ENCODE measurements at regions not wholly inside any gene's neighbourhood (a gene's known extent, or its start where the extent isn't known, plus 50 kb on each side); places are given as distances from the start of the nearest gene placed in this dataset.

DNA sequence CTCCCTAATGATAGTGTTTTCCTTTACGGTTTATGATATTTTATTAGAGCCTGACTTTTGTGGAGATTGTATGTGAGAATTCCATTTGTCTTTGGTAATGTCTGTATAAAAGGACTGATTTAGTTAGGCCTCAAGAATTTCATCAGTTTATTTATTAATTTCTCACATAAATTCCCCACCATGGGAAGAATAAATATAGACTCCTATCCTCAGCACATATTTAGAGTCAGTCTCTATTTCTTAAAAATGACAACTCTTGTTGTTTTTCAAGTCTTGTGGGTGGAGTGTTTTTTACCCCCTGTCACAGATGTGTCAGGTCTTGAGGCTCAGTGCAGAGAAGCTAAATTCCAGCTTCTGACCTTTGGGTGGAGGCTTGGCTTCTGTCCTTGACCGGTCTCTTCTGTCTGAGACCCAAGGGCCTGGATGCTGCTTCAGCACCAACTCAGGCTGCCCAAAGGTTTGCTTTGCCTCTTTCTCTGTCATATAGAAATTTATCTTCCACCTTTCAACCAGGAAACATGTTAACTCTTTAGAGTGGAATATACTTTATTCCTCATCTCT lies 117.3 kb upstream of the INHBA start:
- H3K36me3 Mint-ChIP-seq (ENCODE audit: insufficient read depth in 2 of 2): no peaks in the 10 kb centered on the region
- ATAC-seq (replicated peaks in 1 of 2) (no peak), DNase-seq (no peak)
- peaks cover 43% of the 10 kb centered on the region for H3K27me3 Mint-ChIP-seq (ENCODE audit: low read depth)
- peaks cover 0 to 4% of the 10 kb centered on the region in 2 donors for H3K9me3 Mint-ChIP-seq
- peaks cover 13% of the 10 kb centered on the region for H3K4me1 Mint-ChIP-seq (ENCODE audit: low read depth)
- no peak overlapping the region for H3K4me3 Mint-ChIP-seq
- H3K27ac Mint-ChIP-seq: no peak overlapping the region

DNA sequence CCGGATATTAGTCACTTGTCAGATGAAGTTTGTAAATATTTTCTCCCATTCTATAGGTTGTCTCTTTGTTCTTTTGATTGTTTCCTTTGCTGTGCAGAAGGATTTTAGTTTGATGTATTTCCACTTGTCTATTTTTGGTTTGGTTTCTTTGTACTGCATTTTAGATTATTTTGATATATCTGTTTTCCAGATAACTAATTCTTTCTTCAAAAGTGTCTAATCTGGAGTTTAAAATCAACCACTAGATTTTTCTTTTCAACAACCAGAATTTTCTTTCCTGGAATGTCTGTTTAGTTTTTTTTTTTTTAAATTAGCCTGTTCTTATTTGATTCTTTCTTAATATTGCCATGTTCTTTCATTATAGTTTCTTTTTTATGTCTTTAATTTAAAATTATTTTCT lies 116.8 kb upstream of the INHBA start:
- no peak for ATAC-seq (replicated peaks in 1 of 2)

DNA sequence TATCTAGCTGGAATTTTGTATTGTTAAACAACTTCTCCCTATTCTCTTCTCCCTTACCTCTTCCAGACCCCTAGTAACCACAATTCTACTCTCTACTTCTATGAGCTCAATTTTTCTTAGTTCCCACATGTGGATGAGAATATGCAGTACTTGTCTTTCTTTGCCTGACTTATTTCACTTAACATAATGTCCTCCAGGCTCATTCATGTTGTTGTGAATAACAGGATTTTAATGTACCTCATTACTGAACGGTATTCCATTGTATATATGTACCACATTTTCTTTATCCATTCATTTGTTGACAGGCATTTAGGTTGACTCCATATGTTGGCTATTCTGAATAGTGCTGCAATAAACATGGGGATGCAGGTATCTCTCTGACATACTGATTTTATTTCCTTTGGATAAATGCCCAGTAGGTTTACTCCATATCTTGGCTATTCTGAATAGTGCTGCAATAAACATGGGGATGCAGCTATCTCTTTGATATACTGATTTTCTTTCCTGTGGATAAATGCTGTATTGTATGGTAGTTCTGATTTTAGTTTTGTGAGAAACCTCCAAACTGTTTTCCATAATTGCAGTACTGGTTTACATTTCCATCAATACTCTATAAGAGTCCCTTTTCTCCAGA lies 116.0 kb upstream of the INHBA start:
- H3K36me3 Mint-ChIP-seq (ENCODE audit: insufficient read depth in 2 of 2): no peaks in the 10 kb centered on the region
- DNase-seq: no peak
- H3K4me1 Mint-ChIP-seq (ENCODE audit: low read depth): peaks cover 13% of the 10 kb centered on the region
- H3K4me3 Mint-ChIP-seq: no peak overlapping the region
- peaks cover 43% of the 10 kb centered on the region for H3K27me3 Mint-ChIP-seq (ENCODE audit: low read depth)
- no peak for ATAC-seq (replicated peaks in 1 of 2)
- H3K27ac Mint-ChIP-seq: no peak overlapping the region
- peaks cover 0 to 4% of the 10 kb centered on the region in 2 donors for H3K9me3 Mint-ChIP-seq

More for the DNA sequence above, 116.8 kb upstream of the INHBA start:
- peaks cover 13% of the 10 kb centered on the region for H3K4me1 Mint-ChIP-seq (ENCODE audit: low read depth)
- H3K9me3 Mint-ChIP-seq: peaks cover 0 to 4% of the 10 kb centered on the region in 2 donors
- H3K4me3 Mint-ChIP-seq: no peak overlapping the region
- no peak for DNase-seq
- H3K36me3 Mint-ChIP-seq (ENCODE audit: insufficient read depth in 2 of 2): no peaks in the 10 kb centered on the region
- H3K27me3 Mint-ChIP-seq (ENCODE audit: low read depth): peaks cover 43% of the 10 kb centered on the region
- no peak overlapping the region for H3K27ac Mint-ChIP-seq

DNA sequence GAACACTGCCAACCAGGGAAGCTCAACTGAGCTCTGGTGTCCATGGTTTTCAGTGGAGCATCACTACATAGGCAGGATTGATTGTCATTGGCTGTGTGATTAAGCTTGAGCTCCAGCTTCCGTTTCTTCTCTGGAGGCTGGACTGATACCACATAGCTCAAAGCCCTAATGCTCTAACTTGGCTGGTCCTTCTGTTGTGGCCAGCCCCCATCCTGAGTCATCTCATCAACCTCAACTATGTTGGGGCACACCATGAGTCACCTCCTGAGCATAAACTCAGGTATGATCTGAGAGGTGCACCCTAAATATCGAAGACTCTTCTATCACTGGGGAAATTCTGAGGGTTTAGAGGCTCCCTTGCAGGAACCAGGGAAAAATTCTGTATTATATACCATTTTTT lies 114.5 kb upstream of the INHBA start:
- Mint-ChIP-seq H3K4me3 (no peak overlapping the region), H3K9me3 (peaks cover 0 to 4% of the 10 kb centered on the region in 2 donors), H3K27ac (no peak overlapping the region), H3K36me3 (ENCODE audit: insufficient read depth in 2 of 2) (no peaks in the 10 kb centered on the region), H3K27me3 (ENCODE audit: low read depth) (peaks cover 32% of the 10 kb centered on the region), H3K4me1 (ENCODE audit: low read depth) (peaks cover 13% of the 10 kb centered on the region)
- peak; percentile 6 to 30 for DNase-seq
- peak; percentile 86 to 87 for ATAC-seq (replicated peaks in 1 of 2)

DNA sequence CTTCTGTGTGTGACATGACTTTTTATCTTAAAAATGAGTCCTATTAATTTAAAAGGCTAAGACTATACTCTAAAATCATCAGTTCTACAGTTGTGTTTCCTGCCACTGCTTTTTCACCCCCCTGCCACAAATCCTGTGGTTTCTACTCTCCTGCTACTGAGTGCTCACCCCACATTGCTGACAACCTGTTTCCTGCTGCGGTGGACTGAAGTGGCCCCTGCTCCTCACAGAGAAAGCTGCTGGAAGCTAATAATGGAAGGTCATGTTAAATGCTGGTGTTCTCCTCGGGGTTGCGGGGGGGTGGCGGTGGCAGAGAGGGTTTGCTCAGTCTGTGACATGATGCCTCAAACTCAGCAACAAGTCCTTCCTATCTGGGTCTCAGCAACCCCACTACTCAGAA lies 113.2 kb upstream of the INHBA start:
- Mint-ChIP-seq H3K36me3 (ENCODE audit: insufficient read depth in 2 of 2) (no peaks in the 10 kb centered on the region), H3K27me3 (ENCODE audit: low read depth) (peaks cover 19% of the 10 kb centered on the region), H3K4me1 (ENCODE audit: low read depth) (peaks cover 13% of the 10 kb centered on the region), H3K9me3 (peaks cover 0 to 1% of the 10 kb centered on the region in 2 donors), H3K4me3 (no peak overlapping the region), H3K27ac (peak overlapping the region; percentile 12)
- DNase-seq (no peak), ATAC-seq (replicated peaks in 1 of 2) (no peak)

DNA sequence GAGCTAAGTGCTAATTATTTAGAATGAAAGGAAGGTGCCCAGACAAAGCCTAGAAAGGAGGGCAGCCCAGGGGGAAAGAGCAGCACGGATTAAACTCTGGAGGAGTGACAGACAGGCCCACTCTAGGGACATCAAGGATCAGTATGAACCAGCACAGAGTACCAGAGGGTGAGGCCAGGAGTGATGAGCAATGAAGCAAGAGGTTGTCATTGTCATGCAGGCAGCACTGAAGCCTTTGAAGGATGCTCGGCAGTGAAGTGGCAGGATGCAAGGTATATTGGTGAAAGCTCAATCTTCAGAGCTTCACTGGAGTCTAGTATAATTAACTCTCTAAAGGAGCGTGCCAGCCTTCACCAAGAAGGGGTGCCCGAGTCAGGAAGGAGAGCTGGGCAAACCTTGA lies 112.0 kb upstream of the INHBA start:
- Mint-ChIP-seq H3K27me3 (ENCODE audit: low read depth) (peaks cover 17% of the 10 kb centered on the region), H3K27ac (no peak overlapping the region), H3K4me3 (no peak overlapping the region), H3K4me1 (ENCODE audit: low read depth) (peaks cover 13% of the 10 kb centered on the region), H3K9me3 (peaks cover 0 to 1% of the 10 kb centered on the region in 2 donors), H3K36me3 (ENCODE audit: insufficient read depth in 2 of 2) (no peaks in the 10 kb centered on the region)
- DNase-seq (no peak), ATAC-seq (replicated peaks in 1 of 2) (no peak)

DNA sequence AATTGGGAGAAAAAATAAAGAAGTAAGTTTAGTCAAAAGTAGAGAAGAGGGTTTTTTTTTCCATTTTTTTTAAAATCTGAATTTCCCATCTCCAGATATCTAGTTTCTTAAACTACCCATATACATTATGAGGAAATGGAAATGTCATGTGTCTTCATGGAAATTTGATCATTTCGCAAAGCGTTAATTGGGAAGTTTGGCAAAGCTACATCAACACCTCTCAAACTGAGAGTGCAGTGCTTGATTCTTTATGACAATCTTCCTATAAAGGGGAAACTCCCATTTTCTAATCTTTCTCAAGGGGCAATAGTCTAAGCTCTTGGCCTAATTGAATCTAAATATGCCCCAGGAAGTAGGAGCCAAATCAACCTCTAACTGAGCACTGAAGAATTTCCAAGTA lies 110.4 kb upstream of the INHBA start:
- DNase-seq (no peak), ATAC-seq (replicated peaks in 1 of 2) (no peak)
- H3K9me3 Mint-ChIP-seq: peaks cover 0 to 2% of the 10 kb centered on the region in 2 donors
- no peak overlapping the region for H3K27ac Mint-ChIP-seq
- peaks cover 4% of the 10 kb centered on the region for H3K27me3 Mint-ChIP-seq (ENCODE audit: low read depth)
- no peak overlapping the region for H3K4me3 Mint-ChIP-seq
- H3K36me3 Mint-ChIP-seq (ENCODE audit: insufficient read depth in 2 of 2): no peaks in the 10 kb centered on the region
- H3K4me1 Mint-ChIP-seq (ENCODE audit: low read depth): peaks cover 13% of the 10 kb centered on the region

DNA sequence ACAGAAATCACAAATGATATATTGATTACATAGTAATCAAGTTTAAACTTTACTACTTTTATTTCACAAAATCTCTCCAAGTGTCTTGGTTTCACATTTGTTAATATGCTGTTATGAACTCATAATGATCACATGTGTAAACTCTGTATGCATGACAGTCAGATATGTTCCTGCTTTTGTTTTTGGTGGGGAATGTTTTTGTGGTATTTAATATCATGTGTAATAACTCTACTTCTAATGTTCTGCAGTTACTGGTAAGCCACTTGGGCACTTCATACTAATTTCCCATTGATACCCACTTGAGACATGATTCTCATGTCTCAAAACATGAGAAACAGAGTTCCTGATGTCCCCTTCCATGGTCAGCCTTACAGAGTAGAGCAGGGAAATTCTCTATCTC lies 109.1 kb upstream of the INHBA start:
- Mint-ChIP-seq H3K4me3 (no peak overlapping the region), H3K36me3 (ENCODE audit: insufficient read depth in 2 of 2) (no peaks in the 10 kb centered on the region), H3K9me3 (peaks cover 2% of the 10 kb centered on the region in 2 donors), H3K27me3 (ENCODE audit: low read depth) (peaks cover 4% of the 10 kb centered on the region), H3K4me1 (ENCODE audit: low read depth) (peaks cover 9% of the 10 kb centered on the region), H3K27ac (no peak overlapping the region)
- ATAC-seq (replicated peaks in 1 of 2) (no peak), DNase-seq (no peak)

DNA sequence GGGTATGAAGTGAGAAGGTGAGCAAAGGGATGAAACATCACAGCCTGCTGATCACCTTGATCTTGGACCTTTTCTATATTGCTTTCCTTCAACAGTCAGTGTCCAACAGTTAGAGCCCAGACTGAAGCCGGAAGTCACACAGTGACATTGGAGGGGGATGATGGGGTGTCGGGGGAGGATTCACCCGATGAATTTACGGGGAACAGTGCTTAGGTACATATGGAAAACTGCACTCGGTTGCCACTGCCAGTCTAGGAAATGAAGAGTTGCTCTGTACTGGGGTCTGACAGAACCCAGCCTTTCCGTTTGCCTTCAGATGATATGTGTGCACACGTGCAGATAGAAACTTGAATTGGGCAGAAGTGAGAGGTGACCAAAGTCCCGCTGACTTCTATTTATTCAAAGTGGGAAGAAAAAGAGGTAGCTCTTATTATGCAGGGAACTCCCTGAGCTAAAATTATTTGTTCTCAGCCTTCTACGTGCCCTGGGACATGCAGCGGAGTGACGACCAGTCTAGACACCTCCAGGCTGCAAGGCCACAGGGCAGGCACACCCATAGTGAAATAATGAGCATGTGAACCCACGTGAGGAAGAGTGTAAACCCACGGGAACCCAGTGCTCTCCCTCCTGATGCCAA lies 107.2 kb upstream of the INHBA start:
- no peak overlapping the region for H3K27ac Mint-ChIP-seq

DNA sequence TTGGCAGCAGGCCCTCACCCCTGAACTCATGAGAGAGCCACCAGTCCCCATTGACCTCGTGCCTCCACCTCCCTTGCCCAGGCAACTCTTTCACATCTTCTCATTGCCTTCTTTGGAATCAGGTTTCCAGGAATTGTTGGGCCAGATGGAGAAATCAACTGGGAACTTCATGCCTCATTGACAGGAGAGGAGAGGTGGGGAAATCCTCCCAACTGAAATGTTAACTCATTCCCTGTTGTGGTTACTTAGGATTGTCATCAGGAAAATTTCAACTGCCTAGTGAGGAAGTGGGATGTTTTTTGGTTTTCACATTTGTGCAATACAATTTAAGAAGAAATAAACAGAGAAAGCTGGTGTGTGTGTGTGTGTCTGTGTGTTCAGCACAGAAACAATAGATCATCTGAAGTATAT lies 106.6 kb upstream of the INHBA start:
- DNase-seq (no peak), ATAC-seq (replicated peaks in 1 of 2) (no peak)
- no peak overlapping the region for H3K4me3 Mint-ChIP-seq
- no peaks in the 10 kb centered on the region for H3K27me3 Mint-ChIP-seq (ENCODE audit: low read depth)
- H3K4me1 Mint-ChIP-seq (ENCODE audit: low read depth): no peaks in the 10 kb centered on the region
- no peak overlapping the region for H3K27ac Mint-ChIP-seq
- H3K36me3 Mint-ChIP-seq (ENCODE audit: insufficient read depth in 2 of 2): peaks cover 0 to 3% of the 10 kb centered on the region in 2 donors
- peaks cover 2% of the 10 kb centered on the region in 2 donors for H3K9me3 Mint-ChIP-seq

More for the DNA sequence above, 107.2 kb upstream of the INHBA start:
- ATAC-seq (replicated peaks in 1 of 2): no peak
- no peak overlapping the region for H3K4me3 Mint-ChIP-seq
- H3K9me3 Mint-ChIP-seq: peaks cover 2% of the 10 kb centered on the region in 2 donors
- no peak for DNase-seq
- H3K36me3 Mint-ChIP-seq (ENCODE audit: insufficient read depth in 2 of 2): peaks cover 0 to 3% of the 10 kb centered on the region in 2 donors
- no peaks in the 10 kb centered on the region for H3K27me3 Mint-ChIP-seq (ENCODE audit: low read depth)
- H3K4me1 Mint-ChIP-seq (ENCODE audit: low read depth): no peaks in the 10 kb centered on the region

DNA sequence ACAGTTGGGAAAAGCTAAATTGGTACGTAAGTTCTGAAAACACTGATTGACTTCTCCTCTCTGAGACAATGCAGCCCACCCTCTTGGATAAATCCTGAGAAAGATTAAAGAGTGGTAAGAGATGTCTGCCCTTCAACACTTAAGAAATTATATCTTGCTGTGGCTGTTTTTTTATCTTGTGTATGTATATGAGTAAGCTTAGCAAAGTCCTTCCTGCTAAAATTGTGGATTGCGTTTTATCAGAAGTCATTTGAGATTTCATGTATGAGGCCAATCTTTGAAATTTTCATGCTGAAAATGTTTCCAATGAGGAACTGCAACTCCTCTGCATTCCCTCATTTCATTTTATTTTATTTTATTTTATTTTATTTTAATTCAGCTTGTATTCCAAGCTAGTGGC lies 106.2 kb upstream of the INHBA start:
- no peaks in the 10 kb centered on the region for H3K4me1 Mint-ChIP-seq (ENCODE audit: low read depth)
- no peak for ATAC-seq (replicated peaks in 1 of 2)
- no peak overlapping the region for H3K27ac Mint-ChIP-seq
- DNase-seq: no peak
- H3K9me3 Mint-ChIP-seq: peaks cover 2% of the 10 kb centered on the region in 2 donors
- H3K4me3 Mint-ChIP-seq: no peak overlapping the region
- H3K27me3 Mint-ChIP-seq (ENCODE audit: low read depth): no peaks in the 10 kb centered on the region
- H3K36me3 Mint-ChIP-seq (ENCODE audit: insufficient read depth in 2 of 2): peaks cover 0 to 3% of the 10 kb centered on the region in 2 donors

DNA sequence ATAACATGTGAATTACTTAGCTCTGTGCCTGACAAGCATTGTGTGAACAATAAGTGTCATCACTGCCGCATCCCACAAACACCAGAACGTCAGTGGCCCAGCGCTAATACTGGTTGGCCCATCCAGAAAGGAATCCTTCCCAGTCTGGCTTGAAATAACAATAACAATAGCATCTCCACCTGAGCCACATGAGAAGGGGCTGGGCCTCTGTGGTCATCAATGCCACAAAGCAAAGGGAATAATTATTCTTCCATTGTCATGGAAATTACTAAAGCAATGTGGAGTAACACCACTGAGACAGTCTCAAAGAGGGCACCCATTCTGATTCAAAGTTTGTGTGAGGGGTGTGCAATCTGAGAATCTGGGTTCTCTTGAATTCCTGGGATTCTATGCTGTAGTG lies 105.7 kb upstream of the INHBA start:
- Mint-ChIP-seq H3K27me3 (ENCODE audit: low read depth) (no peaks in the 10 kb centered on the region), H3K4me3 (no peak overlapping the region), H3K27ac (no peak overlapping the region), H3K36me3 (ENCODE audit: insufficient read depth in 2 of 2) (peaks cover 0 to 3% of the 10 kb centered on the region in 2 donors), H3K9me3 (peaks cover 2% of the 10 kb centered on the region in 2 donors), H3K4me1 (ENCODE audit: low read depth) (no peaks in the 10 kb centered on the region)
- ATAC-seq (replicated peaks in 1 of 2): no peak
- no peak for DNase-seq

DNA sequence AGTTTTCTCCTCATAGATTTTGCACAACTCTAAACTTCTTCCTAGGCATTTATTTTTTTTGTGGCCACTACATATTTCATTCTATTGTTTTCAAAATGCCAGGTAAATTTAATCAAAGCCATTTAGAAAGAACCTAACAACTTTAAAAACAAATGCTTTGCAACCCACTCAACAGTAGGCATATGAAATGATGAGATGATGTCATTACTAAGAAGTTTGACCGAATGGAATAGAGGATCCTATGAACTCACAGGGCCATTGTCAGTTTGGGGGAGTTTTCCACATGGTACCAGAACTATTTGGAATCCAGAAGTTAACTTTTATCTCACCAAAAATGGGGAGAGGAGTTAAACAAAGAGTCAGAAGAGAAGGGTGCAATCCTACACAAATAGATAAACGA lies 100.7 kb upstream of the INHBA start:
- peaks cover 0 to 2% of the 10 kb centered on the region in 2 donors for H3K9me3 Mint-ChIP-seq
- peaks cover 0 to 3% of the 10 kb centered on the region in 2 donors for H3K36me3 Mint-ChIP-seq (ENCODE audit: insufficient read depth in 2 of 2)
- no peak overlapping the region for H3K27ac Mint-ChIP-seq
- no peaks in the 10 kb centered on the region for H3K4me1 Mint-ChIP-seq (ENCODE audit: low read depth)
- ATAC-seq (replicated peaks in 1 of 2): no peak
- H3K27me3 Mint-ChIP-seq (ENCODE audit: low read depth): no peaks in the 10 kb centered on the region
- no peak overlapping the region for H3K4me3 Mint-ChIP-seq
- no peak for DNase-seq

Measured in activated T-cell treated with anti-CD3 and anti-CD28 coated beads, Interleukin-2, amount 50 U/mL, for 72 hours (primary cell).